HG03521 (cell line): ENCODE measurements at regions not wholly inside any gene's neighbourhood (a gene's known extent, or its start where the extent isn't known, plus 50 kb on each side); places are given as distances from the start of the nearest gene placed in this dataset.

Experiments used
- ATAC-seq: cut with Tn5 transposase; IDR thresholded peaks from one replicate; pipeline ENCODE4 v1.9.1; 2021; ENCODE audit warnings: mild to moderate bottlenecking, moderate library complexity; ENCODE audit not compliant: unreplicated experiment

- no peak for ATAC-seq
Measured at GRCh38 chr18:43875511-43875910, 598.2 kb upstream of the SYT4 start.

GRCh38 chr18:43876286-43876685 lies 599.0 kb upstream of the SYT4 start:
- no peak for ATAC-seq

- ATAC-seq = no peak
Measured at GRCh38 chr18:43876748-43877147, 599.5 kb upstream of the SYT4 start.

DNA sequence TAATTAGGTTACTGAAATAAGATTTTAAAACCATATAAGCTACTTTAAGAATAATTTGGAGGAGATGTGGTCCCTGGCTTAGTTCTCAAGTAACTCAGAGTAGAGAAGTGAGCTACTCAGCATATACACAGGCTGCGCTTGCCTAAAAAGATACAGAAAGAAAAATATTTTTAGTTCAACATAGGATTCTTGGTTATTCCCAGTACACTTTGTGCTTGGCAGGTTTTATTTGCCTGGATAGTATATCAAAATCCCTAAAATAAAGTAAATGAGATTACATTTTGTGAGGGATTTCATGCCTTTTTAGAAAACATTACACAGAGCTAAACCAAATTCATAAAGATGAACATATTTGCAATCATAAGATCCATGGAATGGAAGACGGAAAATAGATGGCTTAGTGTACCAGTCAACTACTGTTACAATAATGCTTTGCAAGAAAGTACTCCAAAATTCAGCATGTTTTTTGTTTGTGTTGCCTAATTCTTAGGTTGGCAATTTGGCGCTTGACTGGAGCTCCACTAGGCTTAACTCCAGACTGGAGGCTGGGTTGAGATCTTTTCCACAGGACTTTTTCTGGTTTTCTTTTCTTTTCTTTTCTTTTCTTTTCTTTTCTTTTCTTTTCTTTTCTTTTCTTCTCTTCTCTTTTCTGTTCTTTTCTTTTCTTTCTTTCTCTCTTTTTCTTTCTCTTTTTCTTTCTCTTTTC lies 600.5 kb upstream of the SYT4 start:
- ATAC-seq = no peak

DNA sequence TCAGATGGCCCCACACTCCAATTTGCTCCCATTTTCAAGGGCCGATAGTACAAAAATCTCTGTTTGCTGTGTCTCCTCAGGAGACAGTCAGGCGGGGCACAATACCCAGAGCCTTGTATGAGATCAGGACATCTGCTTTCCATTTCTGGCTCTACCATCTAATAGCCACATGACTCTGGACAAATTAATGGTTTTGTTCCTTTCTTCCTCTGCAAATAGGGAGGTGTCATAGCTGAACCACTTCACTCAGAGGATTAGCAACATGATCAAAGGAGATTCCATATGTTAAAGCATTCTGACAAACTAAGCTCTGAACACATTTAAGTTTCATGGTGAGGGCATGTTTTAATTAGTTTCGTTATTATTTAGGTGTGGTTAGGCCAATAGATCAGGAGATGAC lies 602.1 kb upstream of the SYT4 start:
- no peak for ATAC-seq

- ATAC-seq = no peak
Measured at GRCh38 chr18:43882358-43883055, 605.2 kb upstream of the SYT4 start.

- no peak for ATAC-seq
Measured at GRCh38 chr18:43883886-43884285, 606.6 kb upstream of the SYT4 start.

DNA sequence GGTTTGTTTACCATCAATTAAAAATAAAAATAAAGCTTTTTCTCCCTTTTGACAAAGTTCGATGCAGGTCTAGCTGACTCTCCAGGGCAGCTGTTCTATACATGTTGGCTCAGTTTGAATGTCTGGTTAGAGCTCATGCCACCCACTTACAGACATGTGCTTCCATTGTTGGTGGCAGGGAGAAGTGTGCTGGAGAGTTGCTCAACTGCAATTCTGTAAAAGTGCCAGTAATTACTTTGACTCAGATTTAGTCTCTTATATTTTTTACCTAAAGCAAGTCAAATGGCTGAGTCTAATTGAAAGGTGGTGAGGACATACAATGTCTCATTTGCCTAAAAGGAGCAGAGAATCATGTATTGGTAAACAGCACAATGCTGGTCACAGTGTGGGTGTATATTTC lies 609.1 kb upstream of the SYT4 start:
- ATAC-seq = no peak

- no peak for ATAC-seq
Measured at GRCh38 chr18:43887491-43887890, 610.2 kb upstream of the SYT4 start.

DNA sequence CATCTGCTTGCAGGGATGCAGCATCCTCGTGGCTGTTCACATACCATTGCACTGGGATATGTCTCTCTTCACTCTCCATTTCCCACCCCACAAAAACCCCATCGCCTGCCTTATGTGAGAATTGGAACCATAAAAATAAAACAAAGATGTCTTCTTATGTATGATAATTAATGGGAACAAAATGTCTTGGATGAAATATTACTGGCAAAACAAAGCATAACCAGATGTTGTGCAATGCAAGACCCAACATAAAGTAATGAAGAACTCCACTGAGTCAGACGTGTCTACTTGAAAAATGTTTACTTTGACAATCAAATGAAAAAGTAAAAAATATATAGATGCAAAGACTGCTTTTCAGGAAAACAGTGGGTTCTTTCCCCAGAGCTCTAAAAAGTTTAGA lies 611.3 kb upstream of the SYT4 start:
- no peak for ATAC-seq

DNA sequence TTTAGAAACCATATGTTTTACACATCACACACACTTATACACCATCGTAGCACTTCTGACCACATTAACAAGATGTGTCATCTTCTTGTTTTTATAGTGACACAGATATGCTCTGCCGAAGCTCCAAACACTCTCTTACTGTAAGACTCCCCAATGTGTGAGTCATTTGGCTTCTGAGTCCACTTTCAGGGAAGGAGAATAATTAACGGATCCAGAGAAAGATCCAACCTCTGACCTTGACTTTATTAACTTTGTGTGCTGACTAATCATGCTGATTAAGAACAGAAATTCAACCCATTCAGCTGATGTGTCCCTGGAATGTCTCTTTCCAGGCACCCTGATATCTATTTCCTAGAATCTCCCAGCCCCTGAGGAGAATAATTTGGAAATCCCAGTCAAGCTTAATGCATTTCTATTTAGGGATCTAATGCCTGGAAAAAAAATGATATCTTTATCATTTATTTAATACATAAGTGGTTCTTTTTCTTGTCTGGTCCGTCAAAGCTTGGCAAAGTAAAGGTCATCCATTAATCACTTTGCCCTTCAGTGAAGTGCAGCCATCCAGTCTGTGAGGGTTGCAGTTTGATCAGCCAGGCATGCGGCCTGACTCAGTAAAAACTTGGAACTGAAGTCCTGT lies 615.8 kb upstream of the SYT4 start:
- no peak for ATAC-seq

DNA sequence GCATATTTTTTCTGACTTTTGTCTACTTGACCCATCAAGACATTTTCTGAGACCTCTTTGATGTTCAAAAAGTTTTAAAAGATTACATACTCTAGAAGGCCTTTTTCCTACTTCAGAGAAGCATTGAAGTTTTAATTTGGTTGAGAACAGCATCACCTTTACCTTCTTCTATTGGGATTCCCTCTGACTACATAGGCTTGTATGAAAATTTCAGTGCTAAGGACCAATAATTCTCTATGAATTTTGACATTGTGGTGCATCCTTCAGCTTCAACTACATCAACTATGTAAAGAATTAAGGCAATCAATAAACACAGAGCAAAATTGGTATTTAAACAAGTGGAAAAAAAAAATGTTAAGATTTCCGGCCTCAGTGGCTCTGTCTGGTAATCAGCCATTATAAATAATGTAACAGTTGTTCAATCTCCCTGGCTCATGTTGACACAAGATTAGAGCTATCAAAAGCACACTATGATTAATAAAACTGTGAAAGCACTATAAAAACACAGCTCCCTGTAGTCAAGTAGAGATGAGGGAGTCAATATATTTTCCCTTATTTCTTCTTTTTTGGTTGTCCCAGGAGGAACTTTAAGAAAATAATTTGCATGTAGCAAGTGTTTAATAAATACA lies 627.0 kb upstream of the SYT4 start:
- no peak for ATAC-seq

GRCh38 chr18:43914018-43914417 lies 636.7 kb upstream of the SYT4 start:
- no peak for ATAC-seq

DNA sequence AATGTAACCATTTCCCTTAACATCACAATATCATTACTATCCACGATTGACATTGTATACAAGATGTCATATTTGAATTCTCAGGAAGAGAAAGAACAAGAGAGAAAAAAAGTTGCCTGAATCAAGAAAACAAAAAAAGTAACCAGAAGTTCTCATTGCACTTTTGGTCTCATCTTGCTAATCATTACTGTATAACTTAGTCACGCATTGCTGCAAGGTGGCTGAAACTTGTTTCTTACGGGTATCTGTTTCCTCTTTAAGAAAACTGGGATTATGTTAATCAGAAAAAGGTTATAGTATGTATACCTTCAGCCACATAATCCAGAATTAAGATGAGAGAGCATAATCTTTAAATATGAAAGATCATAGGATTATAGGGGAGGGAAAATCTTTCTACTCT lies 639.7 kb upstream of the SYT4 start:
- no peak for ATAC-seq

DNA sequence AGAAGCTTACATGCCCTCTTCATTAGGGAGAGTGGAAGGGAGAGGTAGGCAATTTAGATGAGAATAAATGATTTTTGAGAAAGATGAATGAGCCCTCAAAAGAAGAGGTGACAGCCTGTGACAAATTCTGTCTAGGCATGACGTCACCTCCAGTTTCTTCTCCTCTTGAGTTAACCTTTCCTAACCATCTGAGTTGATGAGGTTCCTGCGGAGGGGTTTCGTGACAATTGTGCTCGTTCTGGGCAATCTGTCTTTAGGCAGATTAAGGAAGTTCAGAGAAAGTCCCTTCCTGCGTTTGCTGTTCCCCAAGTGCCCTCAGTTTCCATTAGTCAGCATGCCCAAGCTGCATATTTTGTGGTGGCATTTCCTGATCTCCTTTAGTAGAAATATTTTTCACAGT lies 640.2 kb upstream of the SYT4 start:
- ATAC-seq = no peak

- ATAC-seq = no peak
Measured at GRCh38 chr18:43919551-43919950, 642.3 kb upstream of the SYT4 start.

GRCh38 chr18:43931439-43931838 lies 654.1 kb upstream of the SYT4 start:
- ATAC-seq = no peak

DNA sequence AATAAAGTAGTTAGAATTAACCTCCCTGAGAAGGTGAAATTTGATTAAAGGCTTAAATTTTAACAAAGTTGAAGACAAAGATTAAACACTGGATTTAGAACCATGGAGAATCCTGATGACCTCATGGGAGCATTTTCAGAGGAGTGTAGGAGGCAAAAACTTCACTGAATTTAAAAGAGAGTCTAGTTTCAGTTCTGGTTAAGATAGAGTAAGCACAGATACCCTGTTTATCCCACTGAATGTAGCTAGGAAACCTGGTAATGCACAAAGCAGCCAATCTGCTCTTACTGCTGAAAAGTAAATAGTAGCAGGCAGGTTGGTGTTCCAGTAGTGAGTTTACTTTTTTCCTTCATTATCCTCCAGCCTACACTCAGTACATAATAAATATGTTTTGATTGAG lies 654.9 kb upstream of the SYT4 start:
- ATAC-seq = no peak

DNA sequence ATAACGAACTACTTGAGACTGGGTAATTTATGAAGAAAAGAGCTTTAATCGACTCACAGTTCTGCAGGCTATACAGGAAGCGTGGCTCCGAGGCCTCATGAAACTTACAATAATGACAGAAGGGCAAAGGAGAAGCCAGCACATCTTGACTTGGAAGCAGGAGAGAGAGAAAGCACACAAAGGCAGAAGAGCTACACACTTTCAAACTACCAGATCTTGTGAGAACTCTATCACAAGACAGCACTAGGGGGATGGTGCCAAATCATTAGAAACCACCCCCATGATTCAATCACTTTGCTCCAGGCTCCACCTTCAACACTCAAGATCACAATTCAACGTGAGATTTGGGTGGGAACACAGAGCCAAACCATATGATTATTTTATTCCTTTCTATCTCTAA lies 655.9 kb upstream of the SYT4 start:
- no peak for ATAC-seq

DNA sequence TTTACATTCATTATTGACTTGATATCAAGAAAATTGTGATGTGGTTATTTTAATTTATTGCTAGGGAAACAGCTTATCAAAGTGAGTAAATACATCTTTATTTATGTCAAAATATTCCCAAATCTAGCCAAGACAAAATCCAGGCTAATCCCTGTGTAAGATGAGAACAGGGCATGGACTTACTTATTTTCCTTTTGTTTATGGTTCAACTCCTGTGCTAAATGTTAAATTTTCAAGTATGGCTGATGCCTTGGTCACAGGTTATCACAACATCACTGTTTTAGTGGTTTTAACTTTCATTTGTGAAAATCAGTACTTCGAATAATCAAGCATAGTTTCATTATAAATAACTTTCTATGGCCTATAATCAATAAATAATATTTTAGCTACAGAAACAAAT lies 657.0 kb upstream of the SYT4 start:
- ATAC-seq = no peak

- no peak for ATAC-seq
Measured at GRCh38 chr18:43934781-43935471, 657.6 kb upstream of the SYT4 start.
